ENCODE measurements at regions not wholly inside any gene's neighbourhood (a gene's known extent, or its start where the extent isn't known, plus 50 kb on each side); places are given as distances from the start of the nearest gene placed in this dataset.

DNA sequence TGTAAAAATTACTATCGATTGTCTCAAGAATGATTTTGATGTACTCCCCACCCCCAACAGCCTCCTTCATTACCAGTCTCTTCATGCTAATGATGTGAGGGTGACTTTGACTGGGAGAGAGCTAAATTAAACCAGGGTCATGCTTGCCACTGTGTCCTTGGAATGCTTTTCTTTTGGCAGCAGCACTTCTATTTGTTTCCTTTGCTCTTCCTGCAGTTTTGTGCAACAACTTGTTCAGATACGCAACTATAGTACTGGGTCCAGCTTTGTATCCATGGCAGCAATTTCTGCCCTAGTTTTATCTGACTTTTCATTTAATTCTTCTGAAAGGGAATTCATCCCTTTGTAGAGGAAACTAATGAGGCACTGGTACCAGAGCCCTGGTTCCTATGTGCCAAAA, 2792.1 kb downstream of the PCDH9 start:
- Histone ChIP-seq H3K4me3 (replicated peaks in 1 of 3; ENCODE audit: insufficient read depth in 1 of 3, low read depth in 1 of 3, low read length in 3 of 3) (no peak overlapping the region), H3K79me2 (ENCODE audit: control insufficient read depth, insufficient read depth, low read length) (no peaks in the 10 kb centered on the region), H3K9me3 (replicated peaks; ENCODE audit: control insufficient read depth, insufficient read depth, low read length) (no peaks in the 10 kb centered on the region), H3K27ac (ENCODE audit: insufficient read depth, low read depth, low read length) (no peak overlapping the region), H3K9ac (replicated peaks; ENCODE audit: extremely low read depth, insufficient read depth, low read length) (no peak overlapping the region), H3K36me3 (ENCODE audit: control insufficient read depth in 2 of 2, extremely low read depth in 1 of 2, insufficient read depth in 2 of 2, low read length in 2 of 2) (no peaks in the 10 kb centered on the region), H3K27me3 (ENCODE audit: control insufficient read depth in 2 of 2, insufficient read depth in 2 of 2, low read length in 2 of 2) (no peaks in the 10 kb centered on the region), H3K4me2 (ENCODE audit: insufficient read depth, low read length) (no peak overlapping the region), H4K20me1 (replicated peaks; ENCODE audit: control insufficient read depth, extremely low read depth, insufficient read depth, low read length) (no peaks in the 10 kb centered on the region), H3K4me1 (ENCODE audit: control insufficient read depth, extremely low read depth, insufficient read depth, low read length) (no peaks in the 10 kb centered on the region), H3K9me1 (replicated peaks; ENCODE audit: control insufficient read depth, extremely low read depth, insufficient read depth, low read length) (no peaks in the 10 kb centered on the region), H2AFZ (ENCODE audit: low read depth, low read length) (no peak overlapping the region)
- dilution Hi-C loops (cut with MboI; ENCODE audit: extremely low pct_ligation_motif_present, low sequenced_read_pairs), result no loop called here
- BruUV-seq (replicated peaks), result no TSS peak
- intact Hi-C loops (cut with micrococcal nuclease), result no loop called here
- TF ChIP-seq MYC (IDR thresholded peaks at IDR 0.05; ENCODE audit: low read depth, low read length) (no peak), FOS (IDR thresholded peaks at IDR 0.05; ENCODE audit: borderline replicate concordance, insufficient read depth, low read length) (no peak), POLR2AphosphoS5 (IDR thresholded peaks at IDR 0.05; ENCODE audit: insufficient read depth, low read depth, low read length) (no peak), JUN (IDR thresholded peaks at IDR 0.05; ENCODE audit: borderline replicate concordance, insufficient read depth, insufficient read length, low read depth) (no peak), EZH2 (IDR thresholded peaks at IDR 0.05; ENCODE audit: borderline replicate concordance, low read depth, low read length, severe bottlenecking) (no peak), POLR2A (IDR thresholded peaks at IDR 0.05; ENCODE audit: low read depth, low read length) (no peak), GATA2 (IDR thresholded peaks at IDR 0.05; ENCODE audit: insufficient read depth, insufficient read length, low read depth, low read length) (no peak)
- TF ChIP-seq, protein P1, sequence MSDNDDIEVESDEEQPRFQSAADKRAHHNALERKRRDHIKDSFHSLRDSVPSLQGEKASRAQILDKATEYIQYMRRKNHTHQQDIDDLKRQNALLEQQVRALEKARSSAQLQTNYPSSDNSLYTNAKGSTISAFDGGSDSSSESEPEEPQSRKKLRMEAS (IDR thresholded peaks at IDR 0.05; ENCODE audit: insufficient read depth, insufficient read length), result no peak
- TF ChIP-seq, protein P2, sequence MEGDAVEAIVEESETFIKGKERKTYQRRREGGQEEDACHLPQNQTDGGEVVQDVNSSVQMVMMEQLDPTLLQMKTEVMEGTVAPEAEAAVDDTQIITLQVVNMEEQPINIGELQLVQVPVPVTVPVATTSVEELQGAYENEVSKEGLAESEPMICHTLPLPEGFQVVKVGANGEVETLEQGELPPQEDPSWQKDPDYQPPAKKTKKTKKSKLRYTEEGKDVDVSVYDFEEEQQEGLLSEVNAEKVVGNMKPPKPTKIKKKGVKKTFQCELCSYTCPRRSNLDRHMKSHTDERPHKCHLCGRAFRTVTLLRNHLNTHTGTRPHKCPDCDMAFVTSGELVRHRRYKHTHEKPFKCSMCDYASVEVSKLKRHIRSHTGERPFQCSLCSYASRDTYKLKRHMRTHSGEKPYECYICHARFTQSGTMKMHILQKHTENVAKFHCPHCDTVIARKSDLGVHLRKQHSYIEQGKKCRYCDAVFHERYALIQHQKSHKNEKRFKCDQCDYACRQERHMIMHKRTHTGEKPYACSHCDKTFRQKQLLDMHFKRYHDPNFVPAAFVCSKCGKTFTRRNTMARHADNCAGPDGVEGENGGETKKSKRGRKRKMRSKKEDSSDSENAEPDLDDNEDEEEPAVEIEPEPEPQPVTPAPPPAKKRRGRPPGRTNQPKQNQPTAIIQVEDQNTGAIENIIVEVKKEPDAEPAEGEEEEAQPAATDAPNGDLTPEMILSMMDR (IDR thresholded peaks at IDR 0.05; ENCODE audit: extremely low read depth in 1 of 2, insufficient read depth in 1 of 2, low read depth in 1 of 2, low read length in 2 of 2), result no peak
- DNase-seq (ENCODE audit: low read depth, low spot score), result no peak
- CTCF ChIA-PET, result no interaction called here
- FAIRE-seq, result no peak
- POLR2A ChIA-PET, result no interaction called here

Measured in endothelial cell of umbilical vein (primary cell).